Ascending aorta (tissue), 2 donors: ENCODE measurements at regions not wholly inside any gene's neighbourhood (a gene's known extent, or its start where the extent isn't known, plus 50 kb on each side); places are given as distances from the start of the nearest gene placed in this dataset.

Experiments used
- DNase-seq, 2 donors: peaks; one replicate each; pipeline ENCODE4 v3.0.0-alpha.2; 2019; ENCODE audit warnings: low spot score in 2 of 2
- H3K27ac ChIP-seq, 2 donors: fragments of 200-600 bp; sonication (generic); one replicate each; pipeline ENCODE4 v1.5.1; 2016 to 2017; ENCODE audit warnings: mild to moderate bottlenecking in 1 of 2
- H3K27me3 ChIP-seq: fragments of 200-600 bp; sonication (generic); one replicate; pipeline ENCODE4 v1.5.1; 2017
- H3K36me3 ChIP-seq, 2 donors: fragments of 200-600 bp; sonication (generic); one replicate each; pipeline ENCODE4 v1.5.1; 2016
- H3K4me1 ChIP-seq, 2 donors: fragments of 200-600 bp; sonication (generic); one replicate each; pipeline ENCODE4 v1.5.1; 2016 to 2017; ENCODE audit warnings: mild to moderate bottlenecking in 1 of 2
- H3K4me3 ChIP-seq, 2 donors: fragments of 200-600 bp; sonication (generic); one replicate each; pipeline ENCODE4 v1.5.1; 2016 to 2017; ENCODE audit warnings: mild to moderate bottlenecking in 1 of 2
- H3K9me3 ChIP-seq, 2 donors: fragments of 200-600 bp; sonication (generic); one replicate each; pipeline ENCODE4 v1.5.1; 2016
- intact Hi-C: fragments of 100-400 bp; cut with DNase I; formaldehyde crosslinking; loops from one replicate; pipeline ENCODE4 v1.15.1; 2023
- TF ChIP-seq, protein P1 (sequence below), 3 experiments: fragments of 200-600 bp in 2 of 3; fragments of 450-650 bp in 1 of 3; sonication (generic) in 2 of 3; IDR thresholded peaks; one replicate each; pipeline ENCODE4 v1.5.1; 2016 to 2019; ENCODE audit warnings: antibody characterized with exemption in 3 of 3, mild to moderate bottlenecking in 1 of 3, moderate library complexity in 1 of 3

DNA sequence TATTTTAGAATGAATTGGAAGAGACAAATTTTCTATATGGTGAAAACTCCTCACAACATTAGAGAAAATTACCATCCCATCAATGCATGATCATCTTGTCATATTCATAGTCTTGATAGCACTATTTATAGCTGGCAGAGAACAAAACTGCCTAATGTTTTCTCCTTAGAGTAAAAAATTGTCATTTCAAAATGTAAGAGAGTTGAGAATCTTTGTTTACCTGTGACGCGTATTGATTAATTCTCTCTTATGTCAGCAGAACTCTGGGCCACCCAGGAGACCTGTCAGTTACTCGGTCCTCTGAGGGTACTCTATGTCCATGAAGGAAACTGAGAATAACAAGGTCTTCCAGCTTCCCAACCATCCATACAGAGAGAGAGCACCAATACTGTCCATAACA lies 381.4 kb upstream of the ZP4 start:
- H3K4me3 ChIP-seq: no peak overlapping the region

DNA sequence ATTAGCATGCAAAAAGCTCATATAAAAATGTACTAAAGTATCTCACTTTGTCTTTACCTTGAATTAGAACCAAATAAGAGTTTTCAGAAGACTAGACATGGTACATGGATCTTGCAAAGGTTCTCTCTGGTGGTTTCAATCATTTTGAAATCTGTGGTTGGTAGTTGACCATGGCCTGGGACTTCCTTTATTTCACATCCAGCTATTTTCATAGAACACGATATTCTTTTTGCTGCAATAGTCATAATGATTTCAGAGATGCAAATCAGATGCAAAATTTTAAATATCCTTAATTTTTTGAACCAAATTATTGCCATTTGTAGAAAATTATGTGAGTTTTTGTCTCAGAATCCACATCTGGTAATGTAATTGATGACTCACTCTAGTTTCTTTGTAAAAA lies 375.1 kb upstream of the ZP4 start:
- intact Hi-C loops: no loop called here
- Histone ChIP-seq H3K27ac (no peak overlapping the region), H3K36me3 (no peaks in the 10 kb centered on the region), H3K4me3 (no peak overlapping the region), H3K4me1 (no peaks in the 10 kb centered on the region), H3K9me3 (no peaks in the 10 kb centered on the region), H3K27me3 (no peaks in the 10 kb centered on the region)
- no peak for DNase-seq
- TF ChIP-seq, protein P1, sequence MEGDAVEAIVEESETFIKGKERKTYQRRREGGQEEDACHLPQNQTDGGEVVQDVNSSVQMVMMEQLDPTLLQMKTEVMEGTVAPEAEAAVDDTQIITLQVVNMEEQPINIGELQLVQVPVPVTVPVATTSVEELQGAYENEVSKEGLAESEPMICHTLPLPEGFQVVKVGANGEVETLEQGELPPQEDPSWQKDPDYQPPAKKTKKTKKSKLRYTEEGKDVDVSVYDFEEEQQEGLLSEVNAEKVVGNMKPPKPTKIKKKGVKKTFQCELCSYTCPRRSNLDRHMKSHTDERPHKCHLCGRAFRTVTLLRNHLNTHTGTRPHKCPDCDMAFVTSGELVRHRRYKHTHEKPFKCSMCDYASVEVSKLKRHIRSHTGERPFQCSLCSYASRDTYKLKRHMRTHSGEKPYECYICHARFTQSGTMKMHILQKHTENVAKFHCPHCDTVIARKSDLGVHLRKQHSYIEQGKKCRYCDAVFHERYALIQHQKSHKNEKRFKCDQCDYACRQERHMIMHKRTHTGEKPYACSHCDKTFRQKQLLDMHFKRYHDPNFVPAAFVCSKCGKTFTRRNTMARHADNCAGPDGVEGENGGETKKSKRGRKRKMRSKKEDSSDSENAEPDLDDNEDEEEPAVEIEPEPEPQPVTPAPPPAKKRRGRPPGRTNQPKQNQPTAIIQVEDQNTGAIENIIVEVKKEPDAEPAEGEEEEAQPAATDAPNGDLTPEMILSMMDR (IDR thresholded peaks at IDR 0.05): no peak

More for the DNA sequence above, 381.4 kb upstream of the ZP4 start:
- no peak overlapping the region for H3K27ac ChIP-seq
- H3K27me3 ChIP-seq: no peaks in the 10 kb centered on the region
- H3K4me1 ChIP-seq: no peaks in the 10 kb centered on the region
- intact Hi-C loops: no loop called here
- TF ChIP-seq, protein P1 (IDR thresholded peaks at IDR 0.05): no peak
- no peaks in the 10 kb centered on the region for H3K9me3 ChIP-seq
- no peaks in the 10 kb centered on the region for H3K36me3 ChIP-seq
- no peak for DNase-seq

DNA sequence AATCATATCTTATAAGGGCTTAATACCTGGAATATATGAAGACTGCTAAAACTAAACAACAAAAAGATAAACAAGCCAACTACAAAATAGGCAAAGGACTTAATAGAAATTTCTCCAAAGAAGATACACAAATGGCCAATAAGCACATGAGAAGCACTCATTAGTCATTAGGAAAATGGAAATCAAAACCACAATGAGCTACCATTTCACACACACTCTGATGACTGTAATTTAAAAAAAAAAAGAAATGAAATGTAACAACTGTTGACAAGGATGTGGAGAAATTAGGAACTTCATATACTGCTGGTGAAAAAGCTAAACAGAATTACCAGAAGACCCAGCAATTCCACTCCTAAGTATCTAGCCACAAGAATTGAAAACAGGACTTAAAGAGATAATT lies 374.2 kb upstream of the ZP4 start:
- no peaks in the 10 kb centered on the region for H3K36me3 ChIP-seq
- DNase-seq: no peak
- no peak overlapping the region for H3K27ac ChIP-seq
- H3K9me3 ChIP-seq: no peaks in the 10 kb centered on the region
- no peaks in the 10 kb centered on the region for H3K27me3 ChIP-seq
- no peak overlapping the region for H3K4me3 ChIP-seq
- TF ChIP-seq, protein P1 (IDR thresholded peaks at IDR 0.05): no peak
- no peaks in the 10 kb centered on the region for H3K4me1 ChIP-seq
- intact Hi-C loops: no loop called here

DNA sequence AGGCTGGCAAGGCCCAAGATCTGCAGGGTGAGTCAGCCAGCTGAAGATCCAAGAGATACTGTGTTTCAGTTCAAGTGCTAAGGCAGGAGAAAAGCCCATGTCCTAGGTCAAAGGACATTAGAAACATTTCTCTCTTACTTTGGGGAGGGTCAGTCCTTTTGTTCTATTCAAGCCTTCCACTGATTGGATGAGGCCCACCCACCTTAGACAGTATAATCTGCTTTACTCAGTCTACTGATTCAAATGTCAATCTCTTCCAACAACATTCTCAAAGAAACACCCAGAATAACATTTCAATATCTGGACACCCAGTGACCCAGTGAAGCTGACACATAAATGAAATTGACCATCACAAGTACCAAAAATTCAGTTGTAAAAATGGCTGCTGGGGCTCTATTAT lies 367.8 kb upstream of the ZP4 start:
- H3K36me3 ChIP-seq: no peaks in the 10 kb centered on the region
- TF ChIP-seq, protein P1 (IDR thresholded peaks at IDR 0.05): no peak
- H3K27me3 ChIP-seq: no peaks in the 10 kb centered on the region
- DNase-seq: no peak
- H3K4me3 ChIP-seq: no peak overlapping the region
- H3K27ac ChIP-seq: no peak overlapping the region
- H3K4me1 ChIP-seq: no peaks in the 10 kb centered on the region
- intact Hi-C loops: no loop called here
- no peaks in the 10 kb centered on the region for H3K9me3 ChIP-seq

DNA sequence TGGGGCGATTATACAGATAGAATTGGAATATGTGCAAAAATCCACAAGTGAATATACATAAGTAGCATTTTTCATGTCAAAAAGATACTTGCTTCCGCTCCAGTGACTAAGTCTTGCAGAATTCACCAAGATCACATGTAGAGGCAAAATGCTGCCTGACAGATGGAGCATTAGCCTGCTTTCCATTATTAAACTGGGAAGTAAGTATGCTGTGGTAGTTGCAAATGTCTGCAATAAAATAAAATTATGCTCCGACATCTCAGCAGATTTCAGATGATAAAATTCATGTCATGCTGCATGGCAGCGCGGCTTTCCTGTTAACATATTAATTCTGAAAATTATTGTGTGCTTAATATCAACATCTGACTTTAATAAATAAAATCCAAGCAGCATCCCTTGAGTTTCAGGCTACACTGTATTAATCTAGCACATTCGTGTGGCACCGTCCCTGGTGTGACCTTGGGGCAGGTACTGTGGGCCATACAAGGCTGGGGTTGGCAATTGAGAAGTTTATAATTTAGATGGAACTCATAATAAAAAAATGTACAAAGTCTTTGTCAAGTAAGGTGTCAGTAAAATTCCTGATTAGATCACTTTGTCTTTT lies 366.4 kb upstream of the ZP4 start:
- no peak for DNase-seq
- no peak overlapping the region for H3K27ac ChIP-seq
- H3K27me3 ChIP-seq: no peaks in the 10 kb centered on the region
- H3K4me1 ChIP-seq: no peaks in the 10 kb centered on the region
- TF ChIP-seq, protein P1 (IDR thresholded peaks at IDR 0.05): no peak
- H3K9me3 ChIP-seq: no peaks in the 10 kb centered on the region
- no peak overlapping the region for H3K4me3 ChIP-seq
- H3K36me3 ChIP-seq: no peaks in the 10 kb centered on the region
- intact Hi-C loops: no loop called here

DNA sequence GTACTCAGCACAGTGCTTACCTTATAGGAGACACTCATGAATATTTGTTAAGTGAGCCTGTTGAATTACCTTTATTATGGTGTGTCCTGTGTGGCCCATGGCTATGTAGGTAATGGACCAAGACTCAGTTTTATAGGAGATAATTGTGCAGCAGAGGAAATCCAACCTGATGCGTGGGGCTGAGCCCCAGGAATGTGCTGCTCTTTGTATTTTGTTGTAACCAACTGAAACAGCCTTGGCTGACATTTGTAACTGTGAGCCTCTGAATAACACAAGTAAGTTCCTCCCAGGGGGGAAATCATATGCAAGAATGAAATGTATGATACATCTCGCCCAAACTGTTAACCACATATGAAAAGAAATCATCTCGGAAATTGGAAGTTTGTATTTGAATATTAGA lies 364.2 kb upstream of the ZP4 start:
- Histone ChIP-seq H3K27me3 (no peaks in the 10 kb centered on the region), H3K4me3 (no peak overlapping the region), H3K36me3 (no peaks in the 10 kb centered on the region), H3K4me1 (no peaks in the 10 kb centered on the region), H3K9me3 (no peaks in the 10 kb centered on the region), H3K27ac (no peak overlapping the region)
- TF ChIP-seq, protein P1 (IDR thresholded peaks at IDR 0.05): no peak
- no peak for DNase-seq
- intact Hi-C loops: no loop called here
